Esophagus (tissue), 2 donors: ENCODE measurements at regions not wholly inside any gene's neighbourhood (a gene's known extent, or its start where the extent isn't known, plus 50 kb on each side); places are given as distances from the start of the nearest gene placed in this dataset.

Source experiments
- H3K27ac ChIP-seq, 2 donors: one replicate each; pipeline ENCODE4 v1.5.1; 2013; ENCODE audit warnings: low read depth in 2 of 2, mild to moderate bottlenecking in 2 of 2, inconsistent platforms in 1 of 2, low read length in 1 of 2, moderate library complexity in 1 of 2
- H3K27me3 ChIP-seq, 2 donors: one replicate each; pipeline ENCODE4 v1.6.1; 2013; ENCODE audit warnings: low read length in 2 of 2, control low read depth in 1 of 2, mild to moderate bottlenecking in 1 of 2; ENCODE audit not compliant: insufficient read depth in 2 of 2, control insufficient read depth in 1 of 2
- H3K36me3 ChIP-seq, 2 donors: one replicate each; pipeline ENCODE4 v1.6.1; 2013; ENCODE audit warnings: low read length in 1 of 2; ENCODE audit not compliant: control insufficient read depth in 2 of 2, insufficient read depth in 2 of 2
- H3K4me1 ChIP-seq, 2 donors: one replicate each; pipeline ENCODE4 v1.6.1; 2013; ENCODE audit warnings: low read length in 1 of 2; ENCODE audit not compliant: control insufficient read depth in 2 of 2, insufficient read depth in 2 of 2
- H3K4me3 ChIP-seq, 2 donors: one replicate each; pipeline ENCODE4 v1.5.1; 2013; ENCODE audit warnings: low read length in 2 of 2, mild to moderate bottlenecking in 2 of 2, low read depth in 1 of 2, moderate library complexity in 1 of 2
- H3K9me3 ChIP-seq, 2 donors: one replicate each; pipeline ENCODE4 v1.6.1; 2013; ENCODE audit warnings: mild to moderate bottlenecking in 2 of 2, low read depth in 1 of 2, low read length in 1 of 2, moderate library complexity in 1 of 2; ENCODE audit not compliant: control insufficient read depth in 2 of 2, insufficient read depth in 1 of 2
- WGBS, 2 donors: extraction: QIAGEN DNeasy Blood & Tissue Kit; methylation state at CpG; one replicate each; pipeline ENCODE4 v1.1.7; 2013; 5-methylcytosine and 5-hydroxymethylcytosine counted together
- donor health status: healthy with polysubstance abuse.
- donor health status: Bipolar disorder and iron deficiency.

DNA sequence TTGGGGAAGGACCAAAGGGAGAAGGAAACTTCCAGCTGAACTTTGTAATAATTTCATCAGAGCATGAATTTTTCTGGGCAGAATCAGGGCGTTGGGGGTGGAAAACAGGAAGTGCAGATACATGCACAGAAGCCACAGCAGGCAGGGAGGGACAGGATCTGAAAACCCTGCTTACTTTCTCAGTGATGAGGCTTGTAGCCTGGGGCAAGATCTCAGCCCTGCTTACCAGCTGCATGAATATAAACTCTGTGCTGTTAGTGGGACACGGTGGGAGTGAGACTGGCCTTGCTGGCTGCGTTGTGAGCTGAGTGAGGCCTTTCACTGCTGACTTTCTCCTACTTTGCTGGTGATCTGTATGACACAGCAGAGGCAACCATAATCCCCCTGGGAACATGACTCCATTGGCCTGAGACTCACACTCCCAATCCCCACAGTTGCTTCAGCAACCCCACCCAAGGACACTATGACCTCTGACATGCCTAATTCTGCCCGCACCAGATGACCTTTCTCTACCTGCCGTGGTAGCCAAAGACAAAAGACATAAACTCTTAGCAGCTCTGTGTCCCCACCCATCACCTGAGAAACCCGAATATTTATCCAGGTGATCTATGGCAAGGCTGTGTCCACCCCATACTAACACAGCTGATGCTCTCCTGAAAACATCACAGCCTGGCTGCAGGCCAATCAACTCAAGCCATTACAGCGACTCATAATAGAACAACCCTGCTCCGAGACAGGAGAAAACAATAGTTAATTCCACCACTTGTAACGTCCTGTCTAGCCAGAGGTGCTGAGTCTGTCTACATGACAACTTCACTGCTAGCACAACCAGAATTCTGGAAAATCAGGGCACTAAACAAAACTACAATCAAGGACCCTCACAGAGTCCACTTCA is 190.7 kb upstream of the CHRM2 start:
- H3K9me3 ChIP-seq: peaks cover 0 to 9% of the 10 kb centered on the region in 2 donors
- WGBS, 2 donors: 69 to 71% methylated on average over 9 of the region's 9 CpGs
- H3K36me3 ChIP-seq: no peaks in the 10 kb centered on the region
- no peak overlapping the region for H3K4me3 ChIP-seq
- H3K4me1 ChIP-seq: no peaks in the 10 kb centered on the region
- no peaks in the 10 kb centered on the region for H3K27me3 ChIP-seq
- H3K27ac ChIP-seq: no peak overlapping the region

DNA sequence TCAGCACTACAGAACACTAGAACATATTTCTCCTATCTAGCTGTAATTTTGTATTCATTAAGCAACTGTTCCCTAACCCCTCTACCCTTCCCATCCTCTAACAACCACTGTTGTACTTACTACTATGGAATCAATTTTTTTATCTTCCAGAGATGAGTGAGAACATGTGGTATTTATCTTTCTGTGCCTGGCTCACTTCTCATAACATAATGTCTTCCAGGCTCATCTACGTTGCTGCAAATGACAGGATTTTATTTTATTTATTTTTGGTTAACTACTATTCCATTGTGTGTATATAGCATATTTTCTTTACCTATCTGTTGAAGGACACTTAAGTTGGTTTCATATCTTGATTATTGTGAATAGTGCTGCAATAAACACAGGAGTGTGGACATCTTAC is 200.9 kb upstream of the CHRM2 start:
- H3K9me3 ChIP-seq: no peaks in the 10 kb centered on the region
- no peaks in the 10 kb centered on the region for H3K36me3 ChIP-seq
- no peaks in the 10 kb centered on the region for H3K27me3 ChIP-seq
- no peak overlapping the region for H3K27ac ChIP-seq
- no peak overlapping the region for H3K4me3 ChIP-seq
- 38 to 52% methylated on average over 1 of the region's 1 CpG for WGBS, 2 donors
- no peaks in the 10 kb centered on the region for H3K4me1 ChIP-seq

DNA sequence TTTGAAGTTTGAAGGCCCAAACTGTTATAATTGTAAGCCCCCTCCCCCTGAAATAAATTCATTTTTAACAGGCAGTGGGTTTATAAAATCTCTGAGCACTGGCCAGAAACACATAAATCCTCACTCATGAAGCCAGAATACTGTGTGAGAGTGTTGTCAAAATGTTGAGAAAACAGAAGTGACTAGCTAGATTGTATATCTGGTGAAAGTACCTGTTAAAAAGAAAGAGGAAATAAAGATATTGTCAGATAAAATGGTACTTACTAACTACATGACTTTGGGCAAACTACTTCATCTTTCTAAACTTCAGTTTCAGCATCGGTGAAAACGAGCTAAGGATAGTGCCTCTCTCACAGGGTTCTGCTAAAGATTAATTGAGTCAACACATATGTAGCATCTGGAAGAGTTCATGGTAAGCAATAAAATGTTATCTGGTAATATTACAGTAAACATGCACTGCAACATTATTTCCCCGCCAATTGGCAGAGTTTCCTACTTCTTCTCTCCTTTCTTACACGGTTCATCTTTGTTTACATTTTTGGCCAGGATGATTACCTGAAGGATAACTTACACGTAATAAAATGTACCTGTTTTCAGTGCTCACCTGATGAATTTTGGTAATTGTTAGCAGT is 202.5 kb upstream of the CHRM2 start:
- no peaks in the 10 kb centered on the region for H3K27me3 ChIP-seq
- no peaks in the 10 kb centered on the region for H3K36me3 ChIP-seq
- WGBS, 2 donors: 56% methylated on average over 5 of the region's 5 CpGs

DNA sequence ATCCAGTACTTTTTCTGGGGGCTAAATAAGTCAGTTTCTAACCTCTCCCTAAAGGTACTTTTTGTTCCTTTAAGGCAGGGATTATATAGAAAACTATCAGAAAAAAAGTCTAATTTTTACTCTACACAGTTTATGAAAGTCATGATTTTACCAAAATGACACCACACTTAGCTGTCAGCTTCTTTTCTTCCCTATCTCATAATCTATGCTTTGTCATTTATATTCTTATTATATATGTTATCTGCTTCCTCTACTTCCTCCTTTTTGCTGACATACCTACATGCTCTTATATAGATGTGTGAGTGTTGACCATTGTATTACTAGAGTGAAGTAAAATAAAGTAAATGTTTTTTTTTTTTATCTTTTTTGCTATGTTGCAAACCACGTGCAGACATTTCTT is 203.9 kb upstream of the CHRM2 start:
- H3K27me3 ChIP-seq: no peaks in the 10 kb centered on the region
- no peaks in the 10 kb centered on the region for H3K9me3 ChIP-seq
- no peaks in the 10 kb centered on the region for H3K36me3 ChIP-seq
- no peaks in the 10 kb centered on the region for H3K4me1 ChIP-seq
- no peak overlapping the region for H3K27ac ChIP-seq
- 26 to 44% methylated on average over 1 of the region's 1 CpG for WGBS, 2 donors
- no peak overlapping the region for H3K4me3 ChIP-seq

More for the DNA sequence above, 202.5 kb upstream of the CHRM2 start:
- Histone ChIP-seq H3K4me3 (no peak overlapping the region), H3K4me1 (no peaks in the 10 kb centered on the region), H3K27ac (no peak overlapping the region), H3K9me3 (no peaks in the 10 kb centered on the region)

DNA sequence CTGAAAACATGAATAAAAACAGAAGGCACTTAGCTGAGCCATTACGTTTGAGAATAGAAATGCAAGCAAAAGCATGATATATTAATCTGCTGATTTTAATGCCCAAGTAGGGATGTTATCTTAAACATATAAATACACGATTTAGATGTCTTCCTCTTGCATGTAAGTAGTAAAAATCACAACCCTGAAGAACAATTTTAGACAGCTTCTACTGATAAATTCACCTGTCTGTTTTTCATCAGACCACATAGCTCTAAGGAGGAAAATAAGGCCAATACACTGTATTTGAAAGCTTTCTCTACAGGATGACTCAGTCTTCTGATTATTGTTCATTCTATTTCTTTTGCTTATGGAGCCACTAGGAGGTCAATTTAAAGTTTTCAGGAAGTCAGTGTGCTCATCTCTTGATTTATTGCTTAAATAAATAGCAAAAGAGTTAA is 210.9 kb upstream of the CHRM2 start:
- no peaks in the 10 kb centered on the region for H3K4me1 ChIP-seq
- no peaks in the 10 kb centered on the region for H3K27me3 ChIP-seq
- no peak overlapping the region for H3K4me3 ChIP-seq
- H3K36me3 ChIP-seq: no peaks in the 10 kb centered on the region
- H3K27ac ChIP-seq: no peak overlapping the region
- 41 to 49% methylated on average over 2 of the region's 2 CpGs for WGBS, 2 donors
- H3K9me3 ChIP-seq: no peaks in the 10 kb centered on the region

DNA sequence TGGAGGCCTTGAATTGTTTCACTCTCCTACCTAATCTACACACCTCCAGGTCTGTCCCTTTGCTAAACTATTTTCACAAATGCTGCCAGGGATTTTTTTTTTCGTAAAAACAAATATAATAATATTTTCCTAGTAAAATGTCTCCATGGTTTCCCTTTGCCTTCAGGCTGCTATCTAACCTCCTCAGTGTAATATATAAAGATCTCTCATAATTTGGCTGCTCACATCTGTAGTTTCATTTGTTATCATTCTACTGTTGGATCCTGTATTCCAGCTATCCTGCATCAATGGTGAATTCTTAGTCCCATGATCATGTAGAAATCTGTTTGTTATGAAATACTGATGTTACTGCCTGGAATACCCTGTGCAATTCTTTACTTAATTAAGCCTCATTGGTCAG is 211.9 kb upstream of the CHRM2 start:
- no peaks in the 10 kb centered on the region for H3K9me3 ChIP-seq
- H3K27ac ChIP-seq: no peak overlapping the region
- no peaks in the 10 kb centered on the region for H3K27me3 ChIP-seq
- H3K4me3 ChIP-seq: no peak overlapping the region
- H3K36me3 ChIP-seq: no peaks in the 10 kb centered on the region
- H3K4me1 ChIP-seq: no peaks in the 10 kb centered on the region
- WGBS, 2 donors: 74 to 85% methylated on average over 1 of the region's 1 CpG

DNA sequence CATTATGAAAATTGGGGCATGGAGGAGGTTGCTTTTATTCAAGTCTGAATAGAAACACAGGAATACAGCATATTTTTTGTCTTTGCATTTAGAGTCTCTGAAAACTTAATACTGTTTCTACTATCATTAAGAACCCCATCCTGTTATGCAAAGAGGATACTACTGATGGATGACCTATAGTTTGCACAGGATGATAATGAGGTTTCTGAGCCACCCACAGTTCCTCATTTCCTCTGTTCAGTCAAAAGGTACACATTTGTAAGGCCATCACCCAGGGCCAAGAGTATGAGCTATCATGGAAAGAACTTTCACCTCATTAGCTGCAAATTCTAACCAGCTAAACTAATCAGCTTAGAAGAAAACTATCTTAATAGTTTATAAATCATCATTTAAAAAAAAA is 213.0 kb upstream of the CHRM2 start:
- no peaks in the 10 kb centered on the region for H3K27me3 ChIP-seq
- H3K4me1 ChIP-seq: no peaks in the 10 kb centered on the region
- H3K9me3 ChIP-seq: no peaks in the 10 kb centered on the region
- H3K4me3 ChIP-seq: no peak overlapping the region
- H3K27ac ChIP-seq: no peak overlapping the region
- no peaks in the 10 kb centered on the region for H3K36me3 ChIP-seq

DNA sequence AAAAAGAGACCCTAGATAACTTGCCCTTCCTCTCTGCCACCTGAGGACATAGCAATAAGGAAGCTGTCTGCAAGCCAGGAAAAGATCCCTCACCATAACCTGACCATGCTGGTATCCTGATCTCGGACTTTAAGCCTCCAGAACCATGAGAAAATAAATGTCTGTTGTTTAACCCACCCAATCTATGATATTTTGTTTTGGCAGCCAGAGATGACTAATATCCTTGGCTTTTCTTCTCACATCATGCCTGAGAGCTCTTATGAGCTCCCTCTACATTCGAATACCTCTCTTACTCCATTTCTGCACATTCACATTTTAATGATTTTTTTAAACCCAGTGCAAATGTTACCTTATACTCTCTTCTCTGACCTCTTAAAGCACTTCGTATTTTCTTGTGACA is 214.0 kb upstream of the CHRM2 start:
- Histone ChIP-seq H3K27ac (no peak overlapping the region), H3K27me3 (no peaks in the 10 kb centered on the region), H3K4me3 (no peak overlapping the region), H3K9me3 (no peaks in the 10 kb centered on the region), H3K36me3 (no peaks in the 10 kb centered on the region), H3K4me1 (no peaks in the 10 kb centered on the region)
- WGBS, 2 donors: 68 to 70% methylated on average over 3 of the region's 3 CpGs

DNA sequence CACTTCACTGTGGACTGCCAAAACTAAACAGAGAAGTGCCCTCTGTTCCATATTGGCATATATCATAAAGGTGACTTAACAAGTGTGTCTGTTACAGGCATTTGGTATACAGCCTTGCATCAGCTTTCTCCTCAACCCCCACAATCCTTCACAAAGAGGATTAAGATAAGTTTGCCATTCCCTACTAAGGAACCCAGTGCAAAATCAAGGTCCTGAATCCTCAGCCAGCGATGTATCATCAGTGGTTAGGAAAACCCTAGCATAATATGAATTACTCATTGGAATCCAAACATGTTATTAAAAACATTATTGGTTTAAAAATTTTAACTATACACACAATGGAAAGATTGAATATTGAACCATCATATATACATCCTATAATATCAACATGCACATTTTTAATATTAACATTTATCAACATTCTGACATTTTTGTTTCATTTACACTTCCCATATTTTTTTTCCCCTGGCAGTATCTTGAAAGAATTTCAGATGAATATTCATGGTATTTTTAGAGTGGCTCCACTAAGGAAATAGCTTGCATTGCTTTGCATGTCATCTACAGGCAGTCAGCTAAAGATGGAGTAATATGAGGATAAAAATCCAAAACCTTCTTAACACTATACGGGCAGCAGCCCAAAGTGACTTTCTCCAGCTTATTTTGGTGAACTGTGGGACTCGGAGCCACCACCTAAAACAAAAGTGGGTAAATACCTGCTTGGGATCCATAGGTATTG is 215.6 kb upstream of the CHRM2 start:
- WGBS, 2 donors: 82 to 85% methylated on average over 3 of the region's 3 CpGs
- H3K4me1 ChIP-seq: no peaks in the 10 kb centered on the region

More for the DNA sequence above, 215.6 kb upstream of the CHRM2 start:
- Histone ChIP-seq H3K9me3 (no peaks in the 10 kb centered on the region), H3K4me3 (no peak overlapping the region), H3K27me3 (no peaks in the 10 kb centered on the region), H3K27ac (no peak overlapping the region), H3K36me3 (no peaks in the 10 kb centered on the region)
